Loucy (cell line): ENCODE measurements at regions not wholly inside any gene's neighbourhood (a gene's known extent, or its start where the extent isn't known, plus 50 kb on each side); places are given as distances from the start of the nearest gene placed in this dataset.

Experiments used
- CTCF ChIP-seq: fragments of 200-600 bp; sonication (generic); conservative IDR thresholded peaks from 2 replicates; pipeline ENCODE4 v1.5.1; 2014; ENCODE audit warnings: mild to moderate bottlenecking, antibody characterized with exemption, low read length
- EZH2phosphoT487 ChIP-seq: fragments of 200-600 bp; IDR thresholded peaks from 2 replicates; pipeline ENCODE4 v1.6.1; 2018; ENCODE audit warnings: antibody characterized with exemption, mild to moderate bottlenecking, moderate library complexity, borderline replicate concordance

DNA sequence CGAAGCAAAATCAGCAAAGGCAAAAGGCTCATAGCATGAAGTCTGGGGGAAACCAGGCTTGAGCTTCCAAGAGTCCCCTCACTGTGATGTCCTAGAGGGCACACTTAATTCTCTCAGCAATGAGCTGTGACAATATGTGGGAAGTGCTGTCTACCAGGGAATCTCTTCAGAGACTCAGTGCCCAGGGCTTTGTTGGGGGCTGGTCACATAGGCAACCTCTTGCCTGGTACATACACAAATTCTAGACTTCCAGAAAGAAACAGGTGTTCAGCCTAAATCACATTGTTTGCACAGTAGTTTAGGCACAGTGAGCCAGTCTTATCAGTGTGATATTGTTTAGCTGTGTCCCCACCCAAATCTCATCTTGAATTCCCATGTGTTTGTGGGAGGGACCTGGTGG lies 400.5 kb downstream of the PRDM2 start:
- no peak for TF ChIP-seq CTCF
- TF ChIP-seq EZH2phosphoT487: no peak
